Esophagus squamous epithelium (tissue), 5 donors: ENCODE measurements at regions not wholly inside any gene's neighbourhood (a gene's known extent, or its start where the extent isn't known, plus 50 kb on each side); places are given as distances from the start of the nearest gene placed in this dataset.

Source experiments
- DNase-seq: peaks from one replicate; lab custom pipeline; 2025; lab: John Stamatoyannopoulos, UW
- H3K27ac ChIP-seq, 4 donors: fragments of 200-600 bp; sonication (generic); one replicate each; pipeline ENCODE4 v1.5.1; 2016 to 2019; ENCODE audit warnings: mild to moderate bottlenecking in 1 of 4
- H3K27me3 ChIP-seq, 4 donors: fragments of 200-600 bp; sonication (generic); 1 replicate in 3 of 4; 2 replicates in 1 of 4; pipeline versions ENCODE4 v1.5.1 to v1.6.0; 2017 to 2021; ENCODE audit warnings: antibody characterized with exemption in 1 of 4
- H3K36me3 ChIP-seq, 3 donors: fragments of 200-600 bp; sonication (generic); one replicate each; pipeline ENCODE4 v1.5.1; 2016 to 2019
- H3K4me1 ChIP-seq, 3 donors: fragments of 200-600 bp; sonication (generic); one replicate each; pipeline ENCODE4 v1.5.1; 2017 to 2019
- H3K4me3 ChIP-seq, 4 donors: fragments of 200-600 bp; sonication (generic); 1 replicate in 3 of 4; 2 replicates in 1 of 4; pipeline ENCODE4 v1.5.1; 2016 to 2019; ENCODE audit warnings: mild to moderate bottlenecking in 2 of 4, moderate library complexity in 1 of 4
- H3K9me3 ChIP-seq, 3 donors: fragments of 200-600 bp; sonication (generic); one replicate each; pipeline ENCODE4 v1.5.1; 2016 to 2019
- POLR2A ChIP-seq, 4 donors: fragments of 450-650 bp; IDR thresholded peaks; one replicate each; pipeline ENCODE4 v1.6.1; 2017; ENCODE audit warnings: antibody characterized with exemption in 4 of 4, mild to moderate bottlenecking in 4 of 4, moderate library complexity in 3 of 4
- WGBS, 2 donors: methylation state at CpG; one replicate each; pipeline ENCODE4 v1.1.5; 2018; 5-methylcytosine and 5-hydroxymethylcytosine counted together
- intact Hi-C: fragments of 100-400 bp; cut with DNase I; formaldehyde crosslinking; loops from one replicate; pipeline ENCODE4 v1.15.0; 2022
- TF ChIP-seq, protein P1 (sequence below), 6 experiments: fragments of 450-650 bp in 4 of 6; fragments of 200-600 bp in 2 of 6; sonication (generic) in 2 of 6; IDR thresholded peaks; one replicate each; pipeline ENCODE4 v1.5.1; 2016 to 2019; ENCODE audit warnings: antibody characterized with exemption in 6 of 6, mild to moderate bottlenecking in 4 of 6, moderate library complexity in 4 of 6
- donor health status: DM: yes; HTN: yes; CAD: no.

- H3K9me3 ChIP-seq = no peaks in the 10 kb centered on the region
- H3K27ac ChIP-seq = no peak overlapping the region
- TF ChIP-seq, protein P1, sequence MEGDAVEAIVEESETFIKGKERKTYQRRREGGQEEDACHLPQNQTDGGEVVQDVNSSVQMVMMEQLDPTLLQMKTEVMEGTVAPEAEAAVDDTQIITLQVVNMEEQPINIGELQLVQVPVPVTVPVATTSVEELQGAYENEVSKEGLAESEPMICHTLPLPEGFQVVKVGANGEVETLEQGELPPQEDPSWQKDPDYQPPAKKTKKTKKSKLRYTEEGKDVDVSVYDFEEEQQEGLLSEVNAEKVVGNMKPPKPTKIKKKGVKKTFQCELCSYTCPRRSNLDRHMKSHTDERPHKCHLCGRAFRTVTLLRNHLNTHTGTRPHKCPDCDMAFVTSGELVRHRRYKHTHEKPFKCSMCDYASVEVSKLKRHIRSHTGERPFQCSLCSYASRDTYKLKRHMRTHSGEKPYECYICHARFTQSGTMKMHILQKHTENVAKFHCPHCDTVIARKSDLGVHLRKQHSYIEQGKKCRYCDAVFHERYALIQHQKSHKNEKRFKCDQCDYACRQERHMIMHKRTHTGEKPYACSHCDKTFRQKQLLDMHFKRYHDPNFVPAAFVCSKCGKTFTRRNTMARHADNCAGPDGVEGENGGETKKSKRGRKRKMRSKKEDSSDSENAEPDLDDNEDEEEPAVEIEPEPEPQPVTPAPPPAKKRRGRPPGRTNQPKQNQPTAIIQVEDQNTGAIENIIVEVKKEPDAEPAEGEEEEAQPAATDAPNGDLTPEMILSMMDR (IDR thresholded peaks at IDR 0.05) = no peak
- TF ChIP-seq POLR2A (IDR thresholded peaks at IDR 0.05) = no peak
- no peak overlapping the region for H3K4me3 ChIP-seq
- intact Hi-C loops = no loop called here
- no peaks in the 10 kb centered on the region for H3K27me3 ChIP-seq
- no peaks in the 10 kb centered on the region for H3K36me3 ChIP-seq
- no peaks in the 10 kb centered on the region for H3K4me1 ChIP-seq
- WGBS, 2 donors = 20 to 34% methylated on average over 4 of the region's 4 CpGs
- no peak for DNase-seq
These were observed 869.5 kb upstream of the EPHA5 start for GRCh38 chr4:66539745-66540144.

DNA sequence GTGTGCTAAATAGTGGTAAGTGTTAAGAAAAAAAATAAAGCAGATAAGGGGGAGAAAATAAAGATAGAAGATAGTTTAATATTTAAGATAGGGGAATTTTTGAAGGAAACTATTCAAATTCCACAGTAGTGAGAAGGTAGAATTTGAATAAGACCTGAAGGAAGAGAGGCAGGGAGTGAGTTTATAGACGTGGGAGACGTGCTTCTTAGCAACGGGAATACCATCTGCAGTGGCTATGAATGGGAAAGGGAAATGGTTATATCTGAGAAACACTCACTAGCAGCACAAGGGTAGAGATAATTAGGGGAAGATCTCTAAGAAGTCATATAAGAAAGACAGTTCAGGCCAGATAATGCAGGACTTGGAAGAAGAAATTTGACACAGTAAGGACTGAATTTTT lies 854.5 kb upstream of the EPHA5 start:
- no peaks in the 10 kb centered on the region for H3K27me3 ChIP-seq
- intact Hi-C loops = no loop called here
- no peak overlapping the region for H3K4me3 ChIP-seq
- no peaks in the 10 kb centered on the region for H3K9me3 ChIP-seq
- H3K36me3 ChIP-seq = no peaks in the 10 kb centered on the region
- H3K27ac ChIP-seq = no peak overlapping the region
- DNase-seq = no peak
- no peak for TF ChIP-seq POLR2A (IDR thresholded peaks at IDR 0.05)
- TF ChIP-seq, protein P1 (IDR thresholded peaks at IDR 0.05) = no peak
- WGBS, 2 donors = 81% methylated on average over 3 of the region's 3 CpGs
- no peaks in the 10 kb centered on the region for H3K4me1 ChIP-seq

DNA sequence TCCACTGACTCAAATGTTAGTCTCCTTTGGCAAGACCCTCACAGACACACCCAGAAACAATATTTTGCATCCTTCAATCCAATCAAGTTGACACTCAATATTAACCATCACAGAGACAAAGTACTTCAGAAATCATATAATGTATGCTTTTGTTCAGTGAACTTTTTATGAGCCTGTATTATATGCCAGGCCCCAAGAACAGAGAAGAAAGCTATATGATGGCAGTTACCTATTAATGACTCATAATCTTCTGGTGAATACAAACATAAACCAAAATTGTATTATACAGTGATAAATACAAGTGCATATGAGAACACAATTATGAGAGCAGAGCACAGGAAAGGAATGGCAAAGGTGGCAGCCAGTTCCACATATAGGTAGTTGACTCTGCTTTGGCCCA lies 852.0 kb upstream of the EPHA5 start:
- Histone ChIP-seq H3K9me3 (no peaks in the 10 kb centered on the region), H3K36me3 (no peaks in the 10 kb centered on the region), H3K27me3 (no peaks in the 10 kb centered on the region), H3K4me1 (no peaks in the 10 kb centered on the region), H3K27ac (no peak overlapping the region), H3K4me3 (no peak overlapping the region)
- no peak for DNase-seq
- intact Hi-C loops = no loop called here
- TF ChIP-seq, protein P1 (IDR thresholded peaks at IDR 0.05) = no peak
- no peak for TF ChIP-seq POLR2A (IDR thresholded peaks at IDR 0.05)

DNA sequence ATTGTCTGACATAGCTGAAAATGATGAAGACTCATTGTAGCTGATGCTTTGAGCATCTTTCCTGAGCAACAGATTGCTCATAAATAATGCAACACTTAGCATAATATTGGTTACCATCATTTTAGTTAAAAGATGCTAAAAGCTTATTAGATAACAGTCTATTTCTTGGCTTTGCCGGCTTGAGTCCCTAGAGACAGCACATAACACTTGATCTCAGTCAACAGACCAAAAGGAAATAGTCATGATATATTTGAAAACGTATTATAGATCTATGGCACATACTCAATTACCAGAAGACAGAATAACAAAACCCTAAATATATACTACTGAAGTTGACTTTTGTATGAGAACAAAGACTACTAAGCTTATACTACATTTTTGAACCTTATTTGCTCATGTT lies 846.7 kb upstream of the EPHA5 start:
- WGBS, 2 donors = 29 to 51% methylated on average over 2 of the region's 2 CpGs
- Histone ChIP-seq H3K9me3 (no peaks in the 10 kb centered on the region), H3K36me3 (no peaks in the 10 kb centered on the region), H3K27me3 (no peaks in the 10 kb centered on the region), H3K4me1 (no peaks in the 10 kb centered on the region), H3K4me3 (no peak overlapping the region), H3K27ac (no peak overlapping the region)
- no peak for TF ChIP-seq POLR2A (IDR thresholded peaks at IDR 0.05)
- intact Hi-C loops = no loop called here
- no peak for DNase-seq

DNA sequence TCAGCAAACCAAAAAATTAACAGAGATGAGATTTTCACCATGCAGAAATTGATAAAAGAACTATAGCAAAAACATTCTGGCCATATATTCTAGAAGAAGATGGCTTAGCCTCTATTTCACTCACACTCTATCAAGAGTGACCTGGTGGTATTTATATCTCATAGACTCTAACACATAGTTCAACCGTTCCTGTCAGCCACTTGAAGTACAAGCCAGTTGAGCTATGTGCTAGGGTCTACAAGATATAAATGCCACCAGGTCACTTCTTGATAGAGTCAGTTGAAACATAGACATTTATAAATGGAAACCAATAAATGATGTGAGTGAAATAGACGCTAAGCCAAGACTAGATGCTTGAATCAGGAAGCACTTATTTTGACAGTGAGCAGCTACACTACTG lies 836.7 kb upstream of the EPHA5 start:
- H3K36me3 ChIP-seq = no peaks in the 10 kb centered on the region
- H3K4me3 ChIP-seq = no peak overlapping the region
- H3K9me3 ChIP-seq = no peaks in the 10 kb centered on the region
- WGBS, 2 donors = 78 to 89% methylated on average over 2 of the region's 2 CpGs
- no peak overlapping the region for H3K27ac ChIP-seq
- DNase-seq = no peak
- no peak for TF ChIP-seq POLR2A (IDR thresholded peaks at IDR 0.05)
- TF ChIP-seq, protein P1 (IDR thresholded peaks at IDR 0.05) = no peak
- no peaks in the 10 kb centered on the region for H3K4me1 ChIP-seq
- intact Hi-C loops = no loop called here
- H3K27me3 ChIP-seq = no peaks in the 10 kb centered on the region

DNA sequence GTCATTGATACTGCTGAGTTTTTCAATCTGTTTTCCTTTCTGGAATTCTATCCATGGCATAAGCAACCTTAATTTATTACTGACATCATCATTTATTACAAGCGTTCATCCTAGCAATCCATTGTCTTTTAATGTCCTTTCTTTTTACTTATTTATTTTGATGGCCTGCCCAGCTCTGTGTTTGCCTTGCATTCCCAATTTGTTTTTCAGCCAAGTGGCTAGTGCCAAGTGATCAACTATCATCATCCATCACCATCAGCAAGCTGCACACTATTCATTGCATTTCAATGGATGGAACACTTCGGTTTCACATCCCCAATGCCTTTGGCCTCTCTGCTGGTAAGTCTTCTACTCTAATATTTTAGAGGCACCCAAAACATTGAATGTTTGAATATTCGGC lies 831.7 kb upstream of the EPHA5 start:
- Histone ChIP-seq H3K36me3 (no peaks in the 10 kb centered on the region), H3K27ac (no peak overlapping the region), H3K4me3 (no peak overlapping the region), H3K4me1 (no peaks in the 10 kb centered on the region), H3K9me3 (no peaks in the 10 kb centered on the region), H3K27me3 (no peaks in the 10 kb centered on the region)
- intact Hi-C loops = no loop called here
- WGBS, 2 donors = 34 to 35% methylated on average over 3 of the region's 3 CpGs
- no peak for TF ChIP-seq POLR2A (IDR thresholded peaks at IDR 0.05)
- TF ChIP-seq, protein P1 (IDR thresholded peaks at IDR 0.05) = no peak
- DNase-seq = no peak
